AG09309 (cell line): ENCODE measurements at regions not wholly inside any gene's neighbourhood (a gene's known extent, or its start where the extent isn't known, plus 50 kb on each side); places are given as distances from the start of the nearest gene placed in this dataset.
A peak's percentile ranks its signal among the peaks of the same experiment; 100 is the strongest.
"Not testable (repeated sequence)": the region's sequence is repeated elsewhere in the genome, so short reads cannot be mapped to it uniquely, and the experiment has no call there.

Experiments used
- DNase-seq: peaks from one replicate; pipeline ENCODE4 v3.0.0-alpha.2; 2010; ENCODE audit warnings: low read depth
- H3K4me3 ChIP-seq: 2 replicates; pipeline ENCODE4 v1.5.1; 2011; ENCODE audit warnings: mild to moderate bottlenecking, low read depth, low read length, moderate library complexity; ENCODE audit not compliant: control insufficient read depth
- CTCF ChIP-seq: IDR thresholded peaks from 2 replicates; pipeline ENCODE4 v1.5.1; 2011; ENCODE audit warnings: mild to moderate bottlenecking, low read depth, low read length, inconsistent platforms; ENCODE audit not compliant: insufficient read depth, control insufficient read depth; ENCODE audit errors: missing control alignments

GRCh38 chr21:32860399-32860798 is 88.8 kb upstream of the PAXBP1 start:
- DNase-seq, result no peak
- H3K4me3 ChIP-seq, result no peak overlapping the region
- TF ChIP-seq CTCF, result no peak

DNA sequence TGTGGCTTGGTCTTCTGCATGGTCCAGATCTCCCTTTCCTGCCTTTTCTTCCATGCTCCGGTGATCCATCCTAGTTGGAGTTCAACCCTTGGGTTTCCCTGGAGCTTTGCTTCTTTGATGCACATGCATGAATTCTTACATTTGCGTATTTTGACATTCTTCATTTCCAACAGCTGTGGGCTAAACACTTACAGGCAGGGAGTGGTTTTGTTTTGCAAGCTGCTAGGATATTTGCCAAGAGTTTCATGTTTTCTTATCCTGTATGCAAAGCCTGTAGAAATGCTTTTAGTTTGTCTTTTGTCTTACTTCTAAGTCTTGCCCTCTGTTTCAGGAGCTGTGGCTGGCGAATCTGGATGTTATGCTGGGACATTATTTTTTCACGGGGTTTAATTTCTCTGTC is 90.3 kb upstream of the PAXBP1 start:
- DNase-seq, result peak; percentile 27
- TF ChIP-seq CTCF, result no peak
- no peak overlapping the region for H3K4me3 ChIP-seq

DNA sequence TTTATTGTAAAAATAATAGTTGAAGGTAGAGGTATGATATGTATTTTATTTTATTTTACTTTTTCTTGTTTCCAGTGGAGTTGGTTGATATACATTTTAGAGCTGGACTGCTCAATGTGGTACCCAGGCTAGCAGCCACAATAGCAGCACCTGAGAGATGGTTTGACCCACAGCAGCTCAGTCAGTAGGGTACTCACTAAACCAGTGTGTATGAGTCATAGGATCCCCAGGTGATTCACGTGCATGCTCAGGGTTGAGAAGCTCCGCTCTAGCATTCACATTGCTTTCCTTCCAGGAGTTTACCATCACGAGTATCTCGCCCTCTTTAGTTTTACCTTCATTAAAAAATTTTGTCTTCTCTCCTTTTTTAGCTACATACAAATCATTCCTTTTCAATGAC is 96.0 kb upstream of the PAXBP1 start:
- DNase-seq, result no peak
- TF ChIP-seq CTCF, result no peak
- no peak overlapping the region for H3K4me3 ChIP-seq

DNA sequence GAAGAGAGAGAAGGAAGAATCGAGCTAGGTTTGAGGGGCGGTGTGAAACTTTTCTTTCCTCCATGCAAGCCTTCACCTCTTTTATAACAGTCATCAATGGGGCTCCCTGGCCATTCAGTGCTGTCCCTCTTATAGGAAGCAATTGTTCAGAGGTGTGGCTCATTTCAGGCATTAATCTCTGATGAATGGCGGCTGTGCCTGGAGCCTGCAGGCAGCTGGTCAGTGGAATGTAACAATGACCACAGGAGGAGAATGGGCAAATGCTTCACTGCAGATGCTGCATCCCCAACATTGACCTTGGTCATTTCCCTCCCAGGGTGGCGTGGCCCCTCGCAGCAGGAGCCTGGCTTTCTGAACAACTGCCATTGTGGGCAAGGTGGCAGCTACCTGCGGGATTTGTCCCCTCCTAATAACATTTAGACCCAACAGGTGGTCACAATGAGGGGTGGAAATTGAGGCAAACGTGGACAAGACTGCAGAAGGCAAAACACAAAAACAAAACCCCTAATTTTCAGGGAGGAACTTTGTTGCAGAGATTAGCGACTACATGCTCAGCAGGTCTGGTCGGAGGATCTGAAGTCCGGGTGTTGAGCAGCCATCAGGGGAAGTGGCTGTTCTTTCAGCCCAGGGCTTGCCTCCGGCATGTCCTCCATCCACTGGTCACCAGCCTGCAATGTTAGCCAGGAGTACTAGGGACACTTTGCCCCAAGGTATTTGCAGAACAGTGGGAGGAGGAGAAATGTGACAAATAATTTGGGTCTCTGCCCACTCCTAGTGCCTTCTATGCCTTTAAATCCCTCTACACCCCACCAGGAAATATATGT is 97.3 kb upstream of the PAXBP1 start:
- no peak overlapping the region for H3K4me3 ChIP-seq
- DNase-seq, result no peak
- TF ChIP-seq CTCF, result no peak

DNA sequence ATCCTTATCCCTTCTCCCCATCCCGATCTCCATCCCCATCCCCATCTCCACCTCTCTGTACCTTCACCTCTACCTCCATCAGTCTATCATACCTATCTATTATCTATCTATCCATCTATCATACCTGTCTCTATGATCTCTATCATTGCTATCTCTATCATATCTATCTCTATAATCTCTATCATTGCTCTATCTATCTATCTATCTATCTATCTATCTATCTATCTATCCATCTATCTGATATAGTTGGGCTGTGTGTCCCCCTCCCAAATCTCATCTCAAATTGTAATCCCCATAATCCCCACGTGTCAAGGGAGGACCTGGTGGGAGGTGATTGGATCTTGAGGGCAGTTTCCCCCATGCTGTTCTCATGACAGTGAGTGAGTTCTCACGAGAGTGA is 97.9 kb upstream of the PAXBP1 start:
- no peak for TF ChIP-seq CTCF
- DNase-seq, result no peak
- H3K4me3 ChIP-seq, result no peak overlapping the region

DNA sequence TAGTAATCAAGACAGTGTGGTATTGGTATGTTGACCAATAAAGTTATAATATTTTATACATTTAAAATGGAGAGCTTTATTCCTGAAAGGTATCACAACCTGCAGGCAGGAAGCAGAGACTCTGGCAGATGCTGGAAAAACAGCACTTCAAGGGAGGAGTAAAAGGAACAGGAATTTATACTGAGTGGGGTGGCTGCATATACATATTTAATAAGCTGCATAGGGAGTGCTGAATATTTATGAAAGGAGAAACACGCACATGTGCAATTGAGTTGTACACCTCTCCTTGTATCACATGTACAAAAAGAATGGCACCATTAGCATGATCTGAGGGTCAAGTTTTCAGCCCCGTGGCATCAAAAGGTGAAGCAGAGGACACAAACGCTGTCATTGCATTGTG is 104.9 kb upstream of the PAXBP1 start:
- no peak for DNase-seq
- no peak for TF ChIP-seq CTCF
- H3K4me3 ChIP-seq, result no peak overlapping the region

DNA sequence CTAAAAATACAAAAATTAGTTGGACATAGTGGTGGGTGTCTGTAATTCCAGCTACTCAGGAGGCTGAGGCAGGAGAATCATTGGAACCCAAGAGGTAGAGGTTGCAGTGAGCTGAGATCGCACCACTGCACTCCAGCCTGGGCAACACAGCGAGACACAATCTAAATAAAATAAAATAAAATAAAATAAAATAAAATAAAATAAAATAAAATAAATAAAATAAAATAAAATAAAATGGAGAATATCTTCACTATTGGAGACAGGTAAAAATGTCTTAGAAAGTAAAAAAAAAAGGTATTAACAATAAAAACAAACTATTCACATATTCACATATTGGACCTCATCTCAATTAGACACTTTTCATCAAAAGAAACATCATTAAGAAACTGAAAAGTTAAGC is 106.3 kb upstream of the PAXBP1 start:
- H3K4me3 ChIP-seq, DNase-seq: not testable (repeated sequence)
